ENCODE measurements at regions not wholly inside any gene's neighbourhood (a gene's known extent, or its start where the extent isn't known, plus 50 kb on each side); places are given as distances from the start of the nearest gene placed in this dataset.
A peak's percentile ranks its signal among the peaks of the same experiment; 100 is the strongest.

DNA sequence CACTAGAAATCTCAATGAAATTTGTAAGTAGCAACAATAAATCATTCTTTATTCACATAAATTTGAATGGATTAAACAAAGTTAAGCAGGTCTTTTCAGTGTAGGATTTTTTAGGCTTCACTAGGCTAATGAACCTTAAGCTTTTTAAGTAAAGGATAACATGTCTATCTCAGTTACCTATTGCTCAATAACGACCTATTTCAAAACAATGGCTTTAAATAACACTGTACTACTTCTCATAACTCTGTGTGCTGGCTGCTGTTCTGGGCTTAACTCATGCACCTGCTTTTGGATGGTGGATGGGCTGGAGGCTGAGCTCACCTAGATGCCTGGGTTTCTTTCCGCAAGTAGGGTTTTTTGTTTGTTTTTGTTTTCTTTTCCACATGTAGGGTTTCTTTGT lies 495.0 kb upstream of the SLIT2 start:
- ATAC-seq: no peak
- H3K4me3 ChIP-seq: no peak overlapping the region
- H3K27ac ChIP-seq: no peak overlapping the region
- no peaks in the 10 kb centered on the region for H3K36me3 ChIP-seq
- TF ChIP-seq EP300 (IDR thresholded peaks at IDR 0.05): no peak
- no peak for TF ChIP-seq POLR2A (IDR thresholded peaks at IDR 0.05)
- no peak for TF ChIP-seq POLR2AphosphoS5 (IDR thresholded peaks at IDR 0.05)
- TF ChIP-seq, protein P1, sequence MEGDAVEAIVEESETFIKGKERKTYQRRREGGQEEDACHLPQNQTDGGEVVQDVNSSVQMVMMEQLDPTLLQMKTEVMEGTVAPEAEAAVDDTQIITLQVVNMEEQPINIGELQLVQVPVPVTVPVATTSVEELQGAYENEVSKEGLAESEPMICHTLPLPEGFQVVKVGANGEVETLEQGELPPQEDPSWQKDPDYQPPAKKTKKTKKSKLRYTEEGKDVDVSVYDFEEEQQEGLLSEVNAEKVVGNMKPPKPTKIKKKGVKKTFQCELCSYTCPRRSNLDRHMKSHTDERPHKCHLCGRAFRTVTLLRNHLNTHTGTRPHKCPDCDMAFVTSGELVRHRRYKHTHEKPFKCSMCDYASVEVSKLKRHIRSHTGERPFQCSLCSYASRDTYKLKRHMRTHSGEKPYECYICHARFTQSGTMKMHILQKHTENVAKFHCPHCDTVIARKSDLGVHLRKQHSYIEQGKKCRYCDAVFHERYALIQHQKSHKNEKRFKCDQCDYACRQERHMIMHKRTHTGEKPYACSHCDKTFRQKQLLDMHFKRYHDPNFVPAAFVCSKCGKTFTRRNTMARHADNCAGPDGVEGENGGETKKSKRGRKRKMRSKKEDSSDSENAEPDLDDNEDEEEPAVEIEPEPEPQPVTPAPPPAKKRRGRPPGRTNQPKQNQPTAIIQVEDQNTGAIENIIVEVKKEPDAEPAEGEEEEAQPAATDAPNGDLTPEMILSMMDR (IDR thresholded peaks at IDR 0.05): no peak
- H3K27me3 ChIP-seq: no peaks in the 10 kb centered on the region
- H3K4me1 ChIP-seq: no peaks in the 10 kb centered on the region
- WGBS, 2 donors (ENCODE audit: low coverage in 1 of 2): 65 to 82% methylated on average over 2 of the region's 2 CpGs
- H3K9me3 ChIP-seq: no peaks in the 10 kb centered on the region

DNA sequence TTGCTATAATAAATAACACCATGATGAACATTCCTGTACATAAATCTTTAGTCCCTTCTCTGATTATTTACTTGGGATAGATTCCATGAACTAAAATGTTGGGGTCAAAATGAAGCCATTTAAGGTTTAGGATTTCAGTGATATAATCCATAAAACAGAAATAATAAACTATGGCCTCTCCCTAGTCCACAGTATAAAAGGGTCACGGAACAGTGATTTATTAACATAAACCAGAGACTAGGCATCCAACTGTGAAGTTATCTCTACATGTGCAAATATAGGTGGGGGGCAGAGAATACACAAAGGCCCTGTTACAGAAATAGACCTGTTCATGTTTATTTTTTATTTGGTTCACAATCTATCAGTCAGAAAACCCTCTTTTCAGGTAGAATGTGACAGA lies 499.1 kb upstream of the SLIT2 start:
- 67 to 100% methylated on average over 1 of the region's 1 CpG for WGBS, 2 donors (ENCODE audit: low coverage in 1 of 2)
- Histone ChIP-seq H3K27me3 (no peaks in the 10 kb centered on the region), H3K27ac (no peak overlapping the region), H3K4me1 (peaks cover 0 to 12% (median 0%) of the 10 kb centered on the region in 3 donors), H3K4me3 (no peak overlapping the region), H3K9me3 (no peaks in the 10 kb centered on the region), H3K36me3 (no peaks in the 10 kb centered on the region)
- no peak for ATAC-seq
- TF ChIP-seq POLR2AphosphoS5 (IDR thresholded peaks at IDR 0.05) (no peak), EP300 (IDR thresholded peaks at IDR 0.05) (no peak), POLR2A (IDR thresholded peaks at IDR 0.05) (no peak)
- TF ChIP-seq, protein P1 (IDR thresholded peaks at IDR 0.05): no peak

DNA sequence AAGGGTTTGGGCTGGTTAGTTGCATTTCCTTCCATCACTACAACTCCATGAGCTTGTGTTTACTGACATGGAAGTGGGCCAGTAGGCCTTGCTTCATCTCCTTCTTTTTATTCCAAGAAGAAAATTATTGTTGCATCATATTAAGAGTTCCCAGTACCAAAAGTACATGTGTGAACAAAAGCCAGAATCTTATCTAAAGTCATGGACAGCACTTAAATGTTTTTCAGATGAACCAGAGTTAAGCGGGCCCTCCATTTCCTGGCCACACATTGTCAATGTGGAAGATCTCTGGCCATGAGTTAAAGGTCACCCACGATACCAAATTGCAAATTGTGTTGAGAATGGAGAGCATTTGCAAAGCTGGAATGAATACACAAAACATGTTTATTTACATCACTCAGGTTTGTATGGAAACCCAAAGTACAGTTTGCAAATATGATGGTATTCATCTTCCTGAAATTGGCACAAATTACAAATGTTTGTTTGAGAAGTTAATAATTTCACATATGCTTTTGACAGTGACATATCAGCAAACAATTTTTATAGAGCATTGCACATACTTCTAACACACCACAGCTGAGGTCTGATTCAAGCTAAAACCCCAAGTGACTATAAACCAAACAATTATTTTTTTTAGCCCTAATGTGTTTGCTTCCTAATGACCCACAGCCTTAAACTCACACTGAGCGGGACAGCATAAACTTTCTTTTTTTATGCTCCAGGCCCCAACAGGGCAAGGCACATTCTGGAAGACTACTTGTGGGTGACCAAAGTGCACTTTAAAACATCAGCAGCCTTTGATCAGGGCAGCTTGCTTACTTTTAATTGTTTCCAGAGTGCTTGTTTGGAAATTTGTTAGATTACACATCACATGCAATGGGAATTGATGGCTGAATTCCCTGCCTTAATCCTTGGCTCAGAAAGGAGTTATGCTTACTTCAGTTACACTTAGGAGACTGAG lies 502.9 kb upstream of the SLIT2 start:
- Histone ChIP-seq H3K4me1 (peaks cover 0 to 12% (median 0%) of the 10 kb centered on the region in 3 donors), H3K27me3 (no peaks in the 10 kb centered on the region), H3K36me3 (no peaks in the 10 kb centered on the region), H3K4me3 (no peak overlapping the region), H3K9me3 (no peaks in the 10 kb centered on the region), H3K27ac (peak overlapping the region in 2 of 4 donors; percentile 1 to 18)
- ATAC-seq: peak; percentile 79
- 42 to 51% methylated on average over 3 of the region's 3 CpGs for WGBS, 2 donors (ENCODE audit: low coverage in 1 of 2)
- TF ChIP-seq, protein P1 (IDR thresholded peaks at IDR 0.05): no peak
- peak; percentile 72 for TF ChIP-seq POLR2AphosphoS5 (IDR thresholded peaks at IDR 0.05)

- Histone ChIP-seq H3K27me3 (no peaks in the 10 kb centered on the region), H3K36me3 (no peaks in the 10 kb centered on the region), H3K27ac (no peak overlapping the region), H3K4me1 (peaks cover 0 to 12% (median 0%) of the 10 kb centered on the region in 3 donors), H3K4me3 (no peak overlapping the region), H3K9me3 (no peaks in the 10 kb centered on the region)
- WGBS, 2 donors (ENCODE audit: low coverage in 1 of 2): 74 to 86% methylated on average over 2 of the region's 2 CpGs
- TF ChIP-seq, protein P1 (IDR thresholded peaks at IDR 0.05): no peak
- TF ChIP-seq POLR2A (IDR thresholded peaks at IDR 0.05) (no peak), EP300 (IDR thresholded peaks at IDR 0.05) (no peak), POLR2AphosphoS5 (IDR thresholded peaks at IDR 0.05) (no peak)
- ATAC-seq: no peak
Observed at GRCh38 chr4:19746377-19746776, 505.3 kb upstream of the SLIT2 start.

GRCh38 chr4:19743115-19743638 lies 508.5 kb upstream of the SLIT2 start:
- Histone ChIP-seq H3K4me3 (no peak overlapping the region), H3K4me1 (no peaks in the 10 kb centered on the region), H3K27me3 (no peaks in the 10 kb centered on the region), H3K9me3 (no peaks in the 10 kb centered on the region), H3K27ac (no peak overlapping the region), H3K36me3 (no peaks in the 10 kb centered on the region)
- ATAC-seq: no peak
- WGBS, 2 donors (ENCODE audit: low coverage in 1 of 2): 92 to 100% methylated on average over 1 to 2 of the region's 2 CpGs
- no peak for TF ChIP-seq EP300 (IDR thresholded peaks at IDR 0.05)
- TF ChIP-seq, protein P1 (IDR thresholded peaks at IDR 0.05): no peak
- TF ChIP-seq POLR2AphosphoS5 (IDR thresholded peaks at IDR 0.05): no peak
- TF ChIP-seq POLR2A (IDR thresholded peaks at IDR 0.05): no peak
